HepG2 (cell line): ENCODE measurements at regions not wholly inside any gene's neighbourhood (a gene's known extent, or its start where the extent isn't known, plus 50 kb on each side); places are given as distances from the start of the nearest gene placed in this dataset.
A peak's percentile ranks its signal among the peaks of the same experiment; 100 is the strongest.
"Not testable (repeated sequence)": the region's sequence is repeated elsewhere in the genome, so short reads cannot be mapped to it uniquely, and the experiment has no call there.

Source experiments
- ATAC-seq: fragments of 200-7000 bp; cut with Tn5 transposase; 3 replicates; pipeline ENCODE4 v1.9.1; 2020; ENCODE audit warnings: mild to moderate bottlenecking, moderate library complexity
- BruUV-seq: library from RNA; stranded (reverse); fragments of 400-500 nt; replicated peaks from 2 replicates; lab custom pipeline; 2021; lab: Mats Ljungman, UMichigan
- CTCF ChIA-PET: fragments of 300-600 bp; formaldehyde crosslinking; extraction: SDS; loops from one replicate; lab custom pipeline; 2021; ENCODE audit warnings: low total read pairs, inconsistent platforms, low intra/inter-chr PET ratio; lab: Yijun Ruan, JAX
- POLR2A ChIA-PET: fragments of 350-600 bp; sonication (Branson Sonifier 250); formaldehyde crosslinking; loops from one replicate; lab custom pipeline; 2020; ENCODE audit warnings: antibody characterized with exemption, inconsistent platforms; lab: Yijun Ruan, JAX
- DNase-seq: peaks from one replicate; pipeline ENCODE4 v3.0.0-alpha.2; 2015; ENCODE audit warnings: low spot score
- FAIRE-seq: peaks from 3 replicates; lab custom pipeline; 2011; peaks lifted over from hg19 to GRCh38; lab: Jason Lieb, UNC
- H2AFZ ChIP-seq: one replicate; pipeline ENCODE4 v1.6.1; 2011; ENCODE audit warnings: low read length, inconsistent platforms
- H3K27ac ChIP-seq: fragments of 300-600 bp; 3 replicates; pipeline ENCODE4 v1.8.0; 2011; ENCODE audit warnings: mixed run types, mild to moderate bottlenecking, mixed read lengths, low read length, inconsistent platforms; ENCODE audit not compliant: insufficient read depth; ENCODE audit errors: extremely low read length
- H3K27me3 ChIP-seq, 2 experiments: fragments of 200-600 bp in 1 of 2; 2 replicates in 1 of 2; 3 replicates in 1 of 2; pipeline versions ENCODE4 v1.6.0 to v1.8.0; 2011; ENCODE audit warnings: low read length in 2 of 2, mild to moderate bottlenecking in 2 of 2, moderate library complexity in 2 of 2, inconsistent platforms in 1 of 2; ENCODE audit not compliant: insufficient read depth in 2 of 2, control insufficient read depth in 1 of 2
- H3K36me3 ChIP-seq, 2 experiments: fragments of 200-600 bp in 1 of 2; replicated peaks in 1 of 2; 2 replicates in 1 of 2; 3 replicates in 1 of 2; pipeline versions ENCODE4 v1.5.1 to v1.8.0; 2011; ENCODE audit warnings: low read length in 2 of 2, inconsistent platforms in 1 of 2; ENCODE audit not compliant: insufficient read depth in 2 of 2, control insufficient read depth in 1 of 2
- H3K4me1 ChIP-seq: 2 replicates; pipeline ENCODE4 v1.5.1; 2012; ENCODE audit warnings: low read length, inconsistent platforms; ENCODE audit not compliant: insufficient read depth
- H3K4me2 ChIP-seq: 2 replicates; pipeline ENCODE4 v1.6.0; 2011; ENCODE audit warnings: low read depth, low read length, inconsistent platforms
- H3K4me3 ChIP-seq, 3 experiments: fragments of 200-600 bp in 1 of 3; sonication (generic), shearing (Covaris generic) in 1 of 3; replicated peaks in 1 of 3; 2 replicates each; pipeline ENCODE4 v1.5.1; 2011 to 2016; ENCODE audit warnings: low read length in 3 of 3, inconsistent platforms in 2 of 3, low read depth in 2 of 3, mild to moderate bottlenecking in 2 of 3, control low read depth in 1 of 3, mixed read lengths in 1 of 3; ENCODE audit not compliant: insufficient read depth in 1 of 3
- H3K79me2 ChIP-seq: one replicate; pipeline ENCODE4 v1.6.1; 2011; ENCODE audit warnings: low read length, inconsistent platforms; ENCODE audit not compliant: insufficient read depth
- H3K9ac ChIP-seq: 2 replicates; pipeline ENCODE4 v1.6.0; 2011; ENCODE audit warnings: mild to moderate bottlenecking, low read depth, low read length, inconsistent platforms; ENCODE audit not compliant: insufficient read depth
- H3K9me3 ChIP-seq: 2 replicates; pipeline ENCODE4 v1.5.1; 2012; ENCODE audit warnings: mild to moderate bottlenecking, low read length
- H4K20me1 ChIP-seq: 2 replicates; pipeline ENCODE4 v1.6.0; 2011; ENCODE audit warnings: inconsistent platforms, mild to moderate bottlenecking, low read length, moderate library complexity; ENCODE audit not compliant: insufficient read depth
- ATM ChIP-seq: fragments of 450-650 bp; IDR thresholded peaks from 2 replicates; pipeline ENCODE4 v1.7.1; 2017; ENCODE audit warnings: mild to moderate bottlenecking, borderline replicate concordance
- FOXK2 ChIP-seq: fragments of 450-650 bp; IDR thresholded peaks from 2 replicates; pipeline ENCODE4 v1.6.1; 2016
- IKZF1 ChIP-seq: fragments of 450-650 bp; IDR thresholded peaks from 2 replicates; pipeline ENCODE4 v1.7.1; 2016
- LCORL ChIP-seq, 2 experiments: fragments of 450-650 bp in 1 of 2; sonication (generic) in 1 of 2; formaldehyde crosslinking in 1 of 2; IDR thresholded peaks; 2 replicates each; pipeline versions ENCODE4 v1.5.0 to v1.6.1; 2017 to 2020; ENCODE audit warnings: antibody characterized with exemption in 1 of 2, missing genetic modification reagents in 1 of 2
- NAIF1 ChIP-seq: sonication (generic); formaldehyde crosslinking; IDR thresholded peaks from 2 replicates; pipeline ENCODE4 v1.5.0; 2020; ENCODE audit warnings: mild to moderate bottlenecking, missing genetic modification reagents, borderline replicate concordance
- NFRKB ChIP-seq: fragments of 450-650 bp; IDR thresholded peaks from 2 replicates; pipeline ENCODE4 v1.6.1; 2017
- PHB2 ChIP-seq: fragments of 450-650 bp; IDR thresholded peaks from 2 replicates; pipeline ENCODE4 v1.6.1; 2018; ENCODE audit not compliant: partially characterized antibody
- RCOR2 ChIP-seq: IDR thresholded peaks from 2 replicates; pipeline ENCODE4 v1.6.1; 2016; ENCODE audit warnings: missing biosample characterization, missing genetic modification reagents
- SOX6 ChIP-seq, 2 experiments: fragments of 450-650 bp in 1 of 2; sonication (generic) in 1 of 2; formaldehyde crosslinking in 1 of 2; IDR thresholded peaks; 2 replicates each; pipeline versions ENCODE4 v1.4.0 to v1.6.1; 2017 to 2020; ENCODE audit warnings: antibody characterized with exemption in 1 of 2, mild to moderate bottlenecking in 1 of 2, missing genetic modification reagents in 1 of 2
- SP1 ChIP-seq, 2 experiments: fragments of 450-650 bp in 1 of 2; sonication (generic) in 1 of 2; formaldehyde crosslinking in 1 of 2; IDR thresholded peaks; 2 replicates each; pipeline versions ENCODE4 v1.4.0 to v1.6.1; 2016 to 2020; ENCODE audit warnings: missing genetic modification reagents in 1 of 2
- SRSF9 ChIP-seq: fragments of 200-400 bp; formaldehyde crosslinking; IDR thresholded peaks from 2 replicates; pipeline ENCODE4 v1.6.1; 2018; ENCODE audit warnings: borderline replicate concordance, mild to moderate bottlenecking, low read depth, low read length; ENCODE audit not compliant: insufficient read depth, poor library complexity, severe bottlenecking
- TP53 ChIP-seq: sonication (generic); formaldehyde crosslinking; conservative IDR thresholded peaks from 2 replicates; pipeline ENCODE4 v1.4.0; 2020; ENCODE audit warnings: missing genetic modification reagents
- TRIM22 ChIP-seq: fragments of 450-650 bp; IDR thresholded peaks from 2 replicates; pipeline ENCODE4 v1.6.1; 2017
- ZNF282 ChIP-seq: fragments of 450-650 bp; IDR thresholded peaks from 2 replicates; pipeline ENCODE4 v1.6.1; 2018; ENCODE audit not compliant: partially characterized antibody
- WGBS: methylation state at CpG from one replicate; pipeline ENCODE4 v1.1.6; 2017; ENCODE audit warnings: low lambda C conversion rate; 5-methylcytosine and 5-hydroxymethylcytosine counted together
- in situ Hi-C: cut with HindIII; loops from 2 replicates; pipeline ENCODE4 v1.10.0; 2017; ENCODE audit warnings: low pct_unique_long_range_greater_than_20kb; ENCODE audit not compliant: extremely low pct_ligation_motif_present
- intact Hi-C: fragments of 100-400 bp; cut with micrococcal nuclease; formaldehyde crosslinking; loops from one replicate; pipeline ENCODE4 v1.10.0; 2022; ENCODE audit not compliant: unreplicated experiment

- H3K9ac ChIP-seq; in situ Hi-C loops; H3K4me3 ChIP-seq; ATAC-seq; H3K4me1 ChIP-seq; H3K79me2 ChIP-seq; H4K20me1 ChIP-seq; H2AFZ ChIP-seq; FAIRE-seq; DNase-seq; H3K36me3 ChIP-seq; POLR2A ChIA-PET; intact Hi-C loops; CTCF ChIA-PET; BruUV-seq; TF ChIP-seq LCORL (CRISPR knock-in tag; IDR thresholded peaks at IDR 0.05): not testable (repeated sequence)
- 15% methylated on average over 14 of the region's 14 CpGs for WGBS
- peaks cover 71% of the 10 kb centered on the region for H3K9me3 ChIP-seq
- TF ChIP-seq PHB2 (peak; percentile 80), NFRKB (peak; percentile 33; the same call in 1 of the 2 replicates), LCORL (IDR thresholded peaks at IDR 0.05) (0 out of 2 replicates have a peak, but pooled peaks have one; percentile 26), TRIM22 (peak; percentile 67; the same call in 1 of the 2 replicates)
- TF ChIP-seq, all 625 proteins: peak for 4; not testable (repeated sequence) for 621
- H3K27ac ChIP-seq, H3K27me3 ChIP-seq, H3K4me2 ChIP-seq: not testable (repeated sequence)
These were observed 1114.9 kb downstream of the RPIA start for GRCh38 chr2:89806363-89806762.

- Histone ChIP-seq H3K27ac (no peak overlapping the region), H4K20me1 (no peaks in the 10 kb centered on the region), H2AFZ (no peak overlapping the region), H3K4me2 (no peak overlapping the region), H3K4me1 (no peaks in the 10 kb centered on the region), H3K79me2 (no peaks in the 10 kb centered on the region), H3K9ac (no peak overlapping the region), H3K36me3 (no peaks in the 10 kb centered on the region), H3K27me3 (no peaks in the 10 kb centered on the region), H3K9me3 (peaks cover 22% of the 10 kb centered on the region), H3K4me3 (no peak overlapping the region)
- no peak for DNase-seq
- BruUV-seq: no TSS peak
- in situ Hi-C loops (no loop called here), intact Hi-C loops (no loop called here)
- no peak for ATAC-seq
- 51% methylated on average over 11 of the region's 11 CpGs for WGBS
- ChIA-PET POLR2A (no interaction called here), CTCF (no interaction called here)
- TF ChIP-seq RCOR2 (CRISPR knock-in tag) (no peak), ZNF282 (peak; percentile 17), TRIM22 (peak; percentile 64; the same call in 1 of the 2 replicates), NAIF1 (CRISPR knock-in tag) (no peak), TP53 (CRISPR knock-in tag) (no peak), SOX6 (IDR thresholded peaks at IDR 0.05) (0 out of 2 replicates have a peak, but pooled peaks have one; percentile 89), SOX6 (CRISPR knock-in tag; IDR thresholded peaks at IDR 0.05) (no peak), FOXK2 (0 out of 2 replicates have a peak, but pooled peaks have one; percentile 45), IKZF1 (0 out of 2 replicates have a peak, but pooled peaks have one; percentile 83), SP1 (IDR thresholded peaks at IDR 0.05) (0 out of 2 replicates have a peak, but pooled peaks have one; percentile 23), SP1 (CRISPR knock-in tag; IDR thresholded peaks at IDR 0.05) (no peak), LCORL (IDR thresholded peaks at IDR 0.05) (0 out of 2 replicates have a peak, but pooled peaks have one; percentile 34), LCORL (CRISPR knock-in tag; IDR thresholded peaks at IDR 0.05) (no peak), ATM (peak; percentile 79; the same call in 1 of the 2 replicates), SRSF9 (peak; percentile 75), NFRKB (0 out of 2 replicates have a peak, but pooled peaks have one; percentile 27)
- FAIRE-seq: no peak
These were observed 1119.8 kb downstream of the RPIA start for GRCh38 chr2:89811295-89811694.
